ENCODE measurements at regions not wholly inside any gene's neighbourhood (a gene's known extent, or its start where the extent isn't known, plus 50 kb on each side); places are given as distances from the start of the nearest gene placed in this dataset.

DNA sequence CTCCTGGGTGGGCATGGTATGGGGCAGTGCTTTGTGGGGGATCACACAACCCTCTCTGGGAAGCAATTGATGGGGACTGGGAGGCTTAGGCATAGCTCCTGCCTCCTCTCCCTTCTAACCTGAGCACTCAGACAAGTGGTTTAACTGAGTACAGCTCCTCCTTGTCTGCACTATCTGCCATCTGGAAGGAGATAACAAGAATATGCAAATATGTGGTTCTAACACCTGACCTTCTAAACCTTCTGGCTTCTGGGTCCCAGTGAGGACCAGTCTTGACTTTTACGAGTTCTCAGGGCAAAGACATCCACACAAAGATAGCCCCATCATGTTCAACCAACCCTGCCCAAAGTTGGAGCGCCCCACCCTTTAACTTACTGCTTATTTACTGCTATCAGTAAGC, 381.0 kb upstream of the TSHZ3 start:
- H3K4me1 Mint-ChIP-seq (ENCODE audit: insufficient read depth, unreplicated experiment), result no peaks in the 10 kb centered on the region
- no peaks in the 10 kb centered on the region for H3K27me3 Mint-ChIP-seq (ENCODE audit: insufficient read depth, unreplicated experiment)
- no TSS peak for BruUV-seq (replicated peaks)
- TF ChIP-seq, protein P1, sequence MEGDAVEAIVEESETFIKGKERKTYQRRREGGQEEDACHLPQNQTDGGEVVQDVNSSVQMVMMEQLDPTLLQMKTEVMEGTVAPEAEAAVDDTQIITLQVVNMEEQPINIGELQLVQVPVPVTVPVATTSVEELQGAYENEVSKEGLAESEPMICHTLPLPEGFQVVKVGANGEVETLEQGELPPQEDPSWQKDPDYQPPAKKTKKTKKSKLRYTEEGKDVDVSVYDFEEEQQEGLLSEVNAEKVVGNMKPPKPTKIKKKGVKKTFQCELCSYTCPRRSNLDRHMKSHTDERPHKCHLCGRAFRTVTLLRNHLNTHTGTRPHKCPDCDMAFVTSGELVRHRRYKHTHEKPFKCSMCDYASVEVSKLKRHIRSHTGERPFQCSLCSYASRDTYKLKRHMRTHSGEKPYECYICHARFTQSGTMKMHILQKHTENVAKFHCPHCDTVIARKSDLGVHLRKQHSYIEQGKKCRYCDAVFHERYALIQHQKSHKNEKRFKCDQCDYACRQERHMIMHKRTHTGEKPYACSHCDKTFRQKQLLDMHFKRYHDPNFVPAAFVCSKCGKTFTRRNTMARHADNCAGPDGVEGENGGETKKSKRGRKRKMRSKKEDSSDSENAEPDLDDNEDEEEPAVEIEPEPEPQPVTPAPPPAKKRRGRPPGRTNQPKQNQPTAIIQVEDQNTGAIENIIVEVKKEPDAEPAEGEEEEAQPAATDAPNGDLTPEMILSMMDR (IDR thresholded peaks at IDR 0.05; ENCODE audit: unreplicated experiment), result no peak
- H3K4me3 Mint-ChIP-seq (ENCODE audit: unreplicated experiment), result no peak overlapping the region
- ChIA-PET POLR2A (no interaction called here), CTCF (no interaction called here)
- no peak overlapping the region for H3K27ac Mint-ChIP-seq (ENCODE audit: low read depth, unreplicated experiment)
- no peak for DNase-seq (ENCODE audit: unreplicated experiment)
- intact Hi-C loops (cut with micrococcal nuclease), result no loop called here
- H3K36me3 Mint-ChIP-seq (ENCODE audit: insufficient read depth, unreplicated experiment), result no peaks in the 10 kb centered on the region
- H3K9me3 Mint-ChIP-seq (ENCODE audit: unreplicated experiment), result peaks cover 49% of the 10 kb centered on the region

DNA sequence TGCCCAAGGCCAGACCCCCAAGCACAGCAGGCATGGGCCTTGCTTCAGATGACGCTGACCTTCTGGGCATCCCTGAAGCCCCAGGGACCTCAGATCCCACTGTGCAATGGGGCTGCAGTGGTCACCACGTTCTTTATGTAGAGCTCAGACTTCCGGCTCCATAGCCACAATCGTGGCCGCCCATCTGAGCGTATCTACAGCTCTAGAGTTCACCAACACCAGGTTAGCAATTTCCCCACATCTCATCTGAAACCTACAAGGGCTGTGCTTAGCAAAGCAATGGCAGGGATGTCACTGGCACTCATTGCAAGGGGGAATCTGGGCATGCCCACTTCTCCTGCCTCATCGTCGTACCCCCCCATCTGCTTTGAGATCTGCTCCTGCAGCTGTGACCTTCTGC, 384.4 kb upstream of the TSHZ3 start:
- intact Hi-C loops (cut with micrococcal nuclease), result no loop called here
- peaks cover 50% of the 10 kb centered on the region for H3K9me3 Mint-ChIP-seq (ENCODE audit: unreplicated experiment)
- TF ChIP-seq, protein P1 (IDR thresholded peaks at IDR 0.05; ENCODE audit: unreplicated experiment), result no peak
- no TSS peak for BruUV-seq (replicated peaks)
- no peaks in the 10 kb centered on the region for H3K27me3 Mint-ChIP-seq (ENCODE audit: insufficient read depth, unreplicated experiment)
- H3K27ac Mint-ChIP-seq (ENCODE audit: low read depth, unreplicated experiment), result no peak overlapping the region
- no peaks in the 10 kb centered on the region for H3K4me1 Mint-ChIP-seq (ENCODE audit: insufficient read depth, unreplicated experiment)
- no peak overlapping the region for H3K4me3 Mint-ChIP-seq (ENCODE audit: unreplicated experiment)
- no peaks in the 10 kb centered on the region for H3K36me3 Mint-ChIP-seq (ENCODE audit: insufficient read depth, unreplicated experiment)
- ChIA-PET POLR2A (no interaction called here), CTCF (no interaction called here)
- no peak for DNase-seq (ENCODE audit: unreplicated experiment)

DNA sequence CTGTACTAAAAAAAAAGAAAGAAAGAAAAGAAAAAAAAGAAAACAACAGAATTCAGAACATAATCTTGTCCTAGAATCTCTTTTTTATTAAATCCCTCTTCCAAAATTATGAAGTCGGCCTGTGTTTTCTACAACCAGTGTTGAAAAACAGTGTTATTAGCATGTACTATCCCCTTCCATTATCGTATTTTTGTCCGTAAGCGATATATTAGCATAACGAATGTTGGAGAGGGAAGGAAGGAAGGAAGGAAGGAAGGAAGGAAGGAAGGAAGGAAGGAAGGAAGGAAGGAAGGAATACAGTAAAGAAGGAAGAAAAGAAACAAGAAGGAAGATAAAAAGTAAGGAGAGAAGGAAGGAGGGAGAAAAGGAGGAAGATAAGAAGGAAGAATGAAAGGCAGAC, 393.0 kb upstream of the TSHZ3 start:
- POLR2A ChIA-PET, result no interaction called here

DNA sequence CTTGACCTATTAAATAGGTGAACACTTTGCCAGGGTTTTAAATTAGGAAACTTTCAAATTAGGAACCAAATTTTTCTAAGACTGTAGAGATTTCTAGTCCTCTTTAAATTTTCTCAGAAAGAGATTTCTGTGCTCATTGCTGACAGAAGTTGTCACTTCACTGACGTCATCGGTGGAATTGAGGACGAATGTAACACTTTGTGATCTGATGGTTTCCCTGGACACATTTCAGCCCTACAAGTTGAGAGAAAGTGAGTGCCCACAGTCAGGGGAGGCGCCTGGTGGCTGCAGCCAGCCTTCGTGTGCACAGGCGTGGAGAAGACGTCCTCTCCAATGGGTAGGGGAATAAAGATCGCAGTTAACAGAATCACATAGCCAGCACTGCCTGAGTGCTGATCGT, 396.5 kb upstream of the TSHZ3 start:
- TF ChIP-seq, protein P1 (IDR thresholded peaks at IDR 0.05; ENCODE audit: unreplicated experiment), result no peak
- peaks cover 21% of the 10 kb centered on the region for H3K9me3 Mint-ChIP-seq (ENCODE audit: unreplicated experiment)
- no TSS peak for BruUV-seq (replicated peaks)
- no peak overlapping the region for H3K4me3 Mint-ChIP-seq (ENCODE audit: unreplicated experiment)
- no peak for DNase-seq (ENCODE audit: unreplicated experiment)
- intact Hi-C loops (cut with micrococcal nuclease), result no loop called here
- no peaks in the 10 kb centered on the region for H3K36me3 Mint-ChIP-seq (ENCODE audit: insufficient read depth, unreplicated experiment)
- CTCF ChIA-PET, result interaction anchor here (1.0 kb wide), 1 partner anchor 1079 kb away, joined by 3 read pairs; no protein-coding TSS in a partner anchor
- no peaks in the 10 kb centered on the region for H3K27me3 Mint-ChIP-seq (ENCODE audit: insufficient read depth, unreplicated experiment)
- POLR2A ChIA-PET, result no interaction called here
- H3K27ac Mint-ChIP-seq (ENCODE audit: low read depth, unreplicated experiment), result no peak overlapping the region
- no peaks in the 10 kb centered on the region for H3K4me1 Mint-ChIP-seq (ENCODE audit: insufficient read depth, unreplicated experiment)

More for the DNA sequence above, 393.0 kb upstream of the TSHZ3 start:
- DNase-seq (ENCODE audit: unreplicated experiment), result no peak
- Mint-ChIP-seq H3K4me3 (ENCODE audit: unreplicated experiment) (no peak overlapping the region), H3K4me1 (ENCODE audit: insufficient read depth, unreplicated experiment) (no peaks in the 10 kb centered on the region), H3K36me3 (ENCODE audit: insufficient read depth, unreplicated experiment) (no peaks in the 10 kb centered on the region), H3K27me3 (ENCODE audit: insufficient read depth, unreplicated experiment) (no peaks in the 10 kb centered on the region), H3K27ac (ENCODE audit: low read depth, unreplicated experiment) (no peak overlapping the region), H3K9me3 (ENCODE audit: unreplicated experiment) (peaks cover 28% of the 10 kb centered on the region)
- TF ChIP-seq, protein P1 (IDR thresholded peaks at IDR 0.05; ENCODE audit: unreplicated experiment), result no peak
- no TSS peak for BruUV-seq (replicated peaks)
- intact Hi-C loops (cut with micrococcal nuclease), result no loop called here
- CTCF ChIA-PET, result interaction anchor here (1.5 kb wide), 1 partner anchor 8 kb away, joined by 3 read pairs; no protein-coding TSS in a partner anchor
